22Rv1 (cell line): ENCODE measurements at regions not wholly inside any gene's neighbourhood (a gene's known extent, or its start where the extent isn't known, plus 50 kb on each side); places are given as distances from the start of the nearest gene placed in this dataset.

Experiments
- H3K27ac ChIP-seq: fragments of 450-650 bp; 2 replicates; pipeline ENCODE4 v1.5.1; 2017
- ZFX ChIP-seq: fragments of 450-650 bp; IDR thresholded peaks from 2 replicates; pipeline ENCODE4 v1.6.1; 2017; ENCODE audit warnings: antibody characterized with exemption, borderline replicate concordance
- TF ChIP-seq, protein P1 (sequence below): fragments of 450-650 bp; IDR thresholded peaks from 2 replicates; pipeline ENCODE4 v1.5.1; 2017; ENCODE audit warnings: mild to moderate bottlenecking

DNA sequence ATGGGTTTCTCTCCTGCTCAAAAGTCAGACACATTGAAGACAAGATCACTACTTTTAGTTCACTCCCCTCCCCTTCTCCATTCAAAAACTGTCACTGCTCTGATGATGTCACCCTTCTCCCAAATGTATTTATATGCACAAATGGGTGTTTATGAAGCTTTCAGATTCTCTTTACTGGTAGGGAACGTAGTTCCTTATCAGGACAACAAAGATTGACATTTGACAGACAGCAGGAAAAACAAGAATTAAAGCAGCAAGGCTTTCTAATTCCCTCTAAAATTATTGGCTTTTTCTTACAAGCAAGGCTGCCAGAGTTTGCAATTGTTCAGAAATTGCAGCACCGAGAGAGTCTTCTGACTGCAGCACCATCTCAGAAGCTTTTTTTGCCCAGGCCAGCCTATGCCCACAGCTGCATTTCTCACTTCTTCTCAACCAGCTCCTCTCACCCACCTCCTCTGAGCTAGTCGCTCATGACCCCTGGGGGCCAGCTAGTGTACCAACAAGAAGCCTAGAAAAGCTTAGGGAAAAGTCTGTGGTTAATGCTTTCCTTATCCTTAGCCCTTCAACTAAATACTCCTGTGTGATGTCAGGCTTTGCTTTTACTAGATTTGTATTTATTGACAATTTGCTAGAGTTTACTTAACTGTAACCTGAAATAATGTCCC, 265.1 kb downstream of the HTR7 start:
- no peak overlapping the region for H3K27ac ChIP-seq
- TF ChIP-seq, protein P1, sequence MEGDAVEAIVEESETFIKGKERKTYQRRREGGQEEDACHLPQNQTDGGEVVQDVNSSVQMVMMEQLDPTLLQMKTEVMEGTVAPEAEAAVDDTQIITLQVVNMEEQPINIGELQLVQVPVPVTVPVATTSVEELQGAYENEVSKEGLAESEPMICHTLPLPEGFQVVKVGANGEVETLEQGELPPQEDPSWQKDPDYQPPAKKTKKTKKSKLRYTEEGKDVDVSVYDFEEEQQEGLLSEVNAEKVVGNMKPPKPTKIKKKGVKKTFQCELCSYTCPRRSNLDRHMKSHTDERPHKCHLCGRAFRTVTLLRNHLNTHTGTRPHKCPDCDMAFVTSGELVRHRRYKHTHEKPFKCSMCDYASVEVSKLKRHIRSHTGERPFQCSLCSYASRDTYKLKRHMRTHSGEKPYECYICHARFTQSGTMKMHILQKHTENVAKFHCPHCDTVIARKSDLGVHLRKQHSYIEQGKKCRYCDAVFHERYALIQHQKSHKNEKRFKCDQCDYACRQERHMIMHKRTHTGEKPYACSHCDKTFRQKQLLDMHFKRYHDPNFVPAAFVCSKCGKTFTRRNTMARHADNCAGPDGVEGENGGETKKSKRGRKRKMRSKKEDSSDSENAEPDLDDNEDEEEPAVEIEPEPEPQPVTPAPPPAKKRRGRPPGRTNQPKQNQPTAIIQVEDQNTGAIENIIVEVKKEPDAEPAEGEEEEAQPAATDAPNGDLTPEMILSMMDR = peak; percentile 55
- TF ChIP-seq ZFX = no peak

DNA sequence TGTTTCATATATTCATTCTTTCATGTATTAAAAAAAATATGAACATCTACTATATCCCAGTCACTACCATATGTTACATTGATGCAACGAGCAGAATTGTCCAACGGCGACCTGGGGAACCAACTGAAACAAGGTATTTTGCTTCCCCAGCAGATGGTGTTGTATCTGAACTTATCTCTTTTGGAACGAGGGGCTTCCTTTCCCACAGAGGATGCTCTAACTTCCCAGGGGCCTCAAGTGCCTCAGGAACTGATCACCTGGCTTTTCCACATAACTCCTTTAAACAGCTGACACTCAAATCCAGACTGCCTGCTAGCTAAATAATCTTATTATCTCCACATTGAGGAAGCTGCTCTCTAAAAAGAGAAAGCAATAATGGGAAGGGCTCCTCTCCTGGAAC, 259.3 kb downstream of the HTR7 start:
- H3K27ac ChIP-seq = no peak overlapping the region
- TF ChIP-seq, protein P1 = no peak
- no peak for TF ChIP-seq ZFX

DNA sequence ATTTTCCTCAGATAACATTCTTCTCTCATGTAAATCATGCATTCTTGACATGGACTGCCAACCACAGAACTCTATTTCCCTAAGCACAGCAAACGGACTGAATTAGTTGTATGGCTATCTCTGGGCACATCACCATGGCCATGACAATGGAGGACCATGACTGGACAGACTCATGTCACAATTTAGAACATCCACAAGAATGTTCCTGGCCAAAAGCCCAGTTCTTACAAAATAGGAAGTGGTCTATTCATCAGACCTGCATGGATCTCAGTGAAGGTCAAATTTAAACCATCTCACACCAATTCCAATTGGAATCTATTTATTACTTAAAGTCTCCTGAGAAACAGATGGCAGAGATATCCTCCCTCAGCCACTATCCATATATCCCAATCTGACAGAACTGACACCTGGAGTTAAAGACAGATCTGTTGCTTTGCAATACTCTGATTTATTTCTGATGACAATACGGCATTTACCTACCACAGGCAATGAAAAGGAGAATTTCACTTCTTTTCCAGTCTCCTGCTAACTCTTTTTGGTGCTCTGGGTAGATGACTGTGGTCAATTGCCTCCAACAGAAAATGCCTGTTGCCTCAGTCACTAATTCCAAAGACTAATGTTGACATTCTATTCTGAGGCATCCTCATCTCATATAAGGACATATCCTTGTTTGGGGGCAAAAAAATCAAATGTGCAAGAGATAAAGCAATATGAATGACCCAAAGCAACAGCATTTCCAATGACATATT, 254.8 kb downstream of the HTR7 start:
- H3K27ac ChIP-seq = no peak overlapping the region
- TF ChIP-seq, protein P1 = no peak
- no peak for TF ChIP-seq ZFX

DNA sequence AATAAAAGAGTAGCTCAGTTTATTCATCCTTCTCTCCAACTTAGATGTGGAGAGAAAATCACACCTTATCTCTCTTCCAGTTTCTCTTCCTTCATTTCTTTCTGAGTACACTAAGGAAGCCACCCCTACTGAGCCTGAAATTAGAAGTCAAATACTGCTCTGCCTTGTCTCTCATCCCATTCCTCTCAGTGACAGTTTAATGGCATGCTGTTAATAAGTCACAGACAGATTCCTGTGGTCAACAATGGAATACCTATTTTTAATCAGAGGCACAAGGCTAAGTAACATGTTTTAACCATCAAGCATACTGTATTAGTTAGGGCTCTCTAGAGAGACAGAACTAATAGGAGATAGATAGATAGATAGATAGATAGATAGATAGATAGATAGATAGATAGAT, 253.2 kb downstream of the HTR7 start:
- no peak overlapping the region for H3K27ac ChIP-seq
- no peak for TF ChIP-seq ZFX
- TF ChIP-seq, protein P1 = no peak

DNA sequence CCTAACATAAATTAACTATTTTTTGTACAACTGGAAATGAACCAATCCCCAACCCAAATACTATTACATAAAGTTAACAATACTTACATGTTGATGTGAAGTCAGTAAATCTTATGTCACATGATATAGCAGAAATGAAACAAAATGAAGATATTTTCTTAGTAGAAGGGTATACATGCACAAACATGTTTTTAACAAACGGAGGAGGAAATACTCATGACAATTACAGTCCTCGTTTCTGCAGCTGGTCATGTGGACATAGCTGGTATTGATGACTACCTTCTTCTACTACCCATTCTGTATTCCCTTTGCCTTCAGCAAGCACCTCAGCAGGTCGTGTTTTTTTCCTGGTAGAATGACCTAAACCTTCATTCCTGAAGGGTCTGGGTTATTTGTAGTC, 252.3 kb downstream of the HTR7 start:
- TF ChIP-seq, protein P1 = no peak
- TF ChIP-seq ZFX = no peak
- no peak overlapping the region for H3K27ac ChIP-seq

DNA sequence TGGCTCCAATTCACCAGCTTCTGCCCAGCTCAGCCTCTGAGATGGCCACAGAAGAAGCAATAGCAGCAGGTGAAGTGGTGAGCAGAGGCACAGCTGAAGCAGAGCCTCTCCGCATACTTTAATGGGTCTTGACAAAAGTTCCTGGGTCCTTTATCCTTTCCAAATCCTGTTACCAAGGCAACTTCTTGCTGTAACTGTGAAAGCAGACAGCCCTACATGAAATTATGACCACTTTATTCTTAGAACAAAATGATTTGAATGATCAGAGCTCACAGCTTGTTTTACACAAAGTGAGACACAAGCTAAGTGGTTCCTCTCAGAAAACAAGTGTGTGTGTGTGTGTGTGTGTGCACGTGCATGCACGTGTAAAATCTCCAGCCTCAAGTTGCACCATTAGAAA, 245.6 kb downstream of the HTR7 start:
- TF ChIP-seq ZFX = no peak
- TF ChIP-seq, protein P1 = no peak
- H3K27ac ChIP-seq = no peak overlapping the region

DNA sequence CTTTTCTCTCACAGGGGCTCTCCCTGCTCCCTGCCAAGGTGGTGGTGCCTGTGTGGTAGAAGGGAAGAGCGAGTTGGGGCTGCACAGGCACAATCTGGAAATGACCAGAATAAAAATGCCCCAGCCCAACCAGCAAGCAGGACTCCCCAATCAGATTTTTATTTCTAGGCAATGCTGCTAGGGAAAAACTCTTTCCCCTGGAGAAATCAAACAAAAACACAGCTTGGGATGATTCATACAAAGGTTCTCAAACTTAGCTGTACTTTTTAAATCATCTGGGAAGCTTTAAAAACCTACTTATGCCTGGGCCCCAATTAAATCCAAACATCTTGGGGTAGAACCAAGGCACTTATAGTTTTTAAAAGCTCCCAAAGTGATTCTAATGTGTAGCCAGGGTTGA, 243.2 kb downstream of the HTR7 start:
- no peak overlapping the region for H3K27ac ChIP-seq
- TF ChIP-seq, protein P1 = no peak
- no peak for TF ChIP-seq ZFX
